Fibroblast of lung (primary cell): ENCODE measurements at regions not wholly inside any gene's neighbourhood (a gene's known extent, or its start where the extent isn't known, plus 50 kb on each side); places are given as distances from the start of the nearest gene placed in this dataset.

Experiments used
- EZH2 ChIP-seq: IDR thresholded peaks from 2 replicates; pipeline ENCODE4 v1.5.1; 2012; ENCODE audit warnings: low read length, control low read depth, mild to moderate bottlenecking; ENCODE audit errors: missing control alignments
- TF ChIP-seq, protein P1 (sequence below), 2 donors: IDR thresholded peaks in 1 of 2; conservative IDR thresholded peaks in 1 of 2; 1 replicate in 1 of 2; 2 replicates in 1 of 2; pipeline ENCODE4 v1.5.1; 2011 to 2012; ENCODE audit warnings: low read length in 2 of 2, control low read depth in 1 of 2, inconsistent platforms in 1 of 2, low read depth in 1 of 2, mild to moderate bottlenecking in 1 of 2

DNA sequence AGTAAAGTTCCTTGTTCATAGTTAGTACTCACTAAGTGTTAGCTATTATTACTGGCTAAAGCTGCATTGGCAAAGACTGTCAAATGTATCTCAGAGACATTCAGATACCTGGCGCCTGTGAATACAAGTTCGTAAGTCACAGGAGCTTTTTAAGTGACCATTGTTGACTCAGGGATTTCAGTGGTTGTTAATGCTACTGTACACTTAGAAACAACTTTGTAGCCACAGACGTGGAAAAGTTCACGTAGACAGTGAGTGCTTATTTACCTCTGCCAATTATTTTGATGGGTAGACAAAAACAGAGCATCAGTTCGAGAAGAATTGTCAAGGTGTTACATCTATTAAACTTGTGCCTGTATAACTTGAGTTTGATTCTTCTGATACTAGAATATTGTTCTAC lies 59.1 kb upstream of the RRP15 start:
- TF ChIP-seq, protein P1, sequence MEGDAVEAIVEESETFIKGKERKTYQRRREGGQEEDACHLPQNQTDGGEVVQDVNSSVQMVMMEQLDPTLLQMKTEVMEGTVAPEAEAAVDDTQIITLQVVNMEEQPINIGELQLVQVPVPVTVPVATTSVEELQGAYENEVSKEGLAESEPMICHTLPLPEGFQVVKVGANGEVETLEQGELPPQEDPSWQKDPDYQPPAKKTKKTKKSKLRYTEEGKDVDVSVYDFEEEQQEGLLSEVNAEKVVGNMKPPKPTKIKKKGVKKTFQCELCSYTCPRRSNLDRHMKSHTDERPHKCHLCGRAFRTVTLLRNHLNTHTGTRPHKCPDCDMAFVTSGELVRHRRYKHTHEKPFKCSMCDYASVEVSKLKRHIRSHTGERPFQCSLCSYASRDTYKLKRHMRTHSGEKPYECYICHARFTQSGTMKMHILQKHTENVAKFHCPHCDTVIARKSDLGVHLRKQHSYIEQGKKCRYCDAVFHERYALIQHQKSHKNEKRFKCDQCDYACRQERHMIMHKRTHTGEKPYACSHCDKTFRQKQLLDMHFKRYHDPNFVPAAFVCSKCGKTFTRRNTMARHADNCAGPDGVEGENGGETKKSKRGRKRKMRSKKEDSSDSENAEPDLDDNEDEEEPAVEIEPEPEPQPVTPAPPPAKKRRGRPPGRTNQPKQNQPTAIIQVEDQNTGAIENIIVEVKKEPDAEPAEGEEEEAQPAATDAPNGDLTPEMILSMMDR (conservative IDR thresholded peaks at IDR 0.05 in 1 of 2, IDR thresholded peaks at IDR 0.05 in 1 of 2; ENCODE audit: low read depth in 1 of 2, low read length in 2 of 2) = no peak
- TF ChIP-seq EZH2 = no peak
